Neuronal stem cell (in vitro differentiated cells): ENCODE measurements at regions not wholly inside any gene's neighbourhood (a gene's known extent, or its start where the extent isn't known, plus 50 kb on each side); places are given as distances from the start of the nearest gene placed in this dataset.

Experiments used
- DNase-seq: peaks from one replicate; pipeline ENCODE4 v3.0.0-alpha.2; 2013; ENCODE audit warnings: low spot score
- H2AFZ ChIP-seq: one replicate; pipeline ENCODE4 v1.6.1; 2013; ENCODE audit warnings: mild to moderate bottlenecking, low read length, inconsistent platforms
- H2AK5ac ChIP-seq: 2 replicates; pipeline ENCODE4 v1.6.1; 2013; ENCODE audit warnings: low read depth, mild to moderate bottlenecking, inconsistent platforms, low read length, moderate library complexity, mixed read lengths
- H2BK120ac ChIP-seq: 2 replicates; pipeline ENCODE4 v1.6.1; 2013; ENCODE audit warnings: low read depth, mild to moderate bottlenecking, inconsistent platforms, low read length, moderate library complexity, mixed read lengths
- H2BK12ac ChIP-seq: one replicate; pipeline ENCODE4 v1.6.1; 2013; ENCODE audit warnings: low read length, inconsistent platforms
- H2BK15ac ChIP-seq: 2 replicates; pipeline ENCODE4 v1.6.1; 2013; ENCODE audit warnings: mild to moderate bottlenecking, low read length, inconsistent platforms, mixed read lengths
- H2BK5ac ChIP-seq: one replicate; pipeline ENCODE4 v1.6.1; 2013; ENCODE audit warnings: inconsistent platforms, mild to moderate bottlenecking, low read length, moderate library complexity
- H3K14ac ChIP-seq: one replicate; pipeline ENCODE4 v1.6.1; 2013; ENCODE audit warnings: low read length, inconsistent platforms
- H3K18ac ChIP-seq: 2 replicates; pipeline ENCODE4 v1.6.1; 2013; ENCODE audit warnings: low read length, inconsistent platforms
- H3K23ac ChIP-seq: 2 replicates; pipeline ENCODE4 v1.6.1; 2013; ENCODE audit warnings: low read depth, mild to moderate bottlenecking, mixed read lengths, low read length, inconsistent platforms; ENCODE audit not compliant: poor library complexity
- H3K27ac ChIP-seq: replicated peaks from 3 replicates; pipeline ENCODE4 v1.5.1; 2013; ENCODE audit warnings: low read length, inconsistent platforms
- H3K27me3 ChIP-seq, 3 experiments: 2 replicates each; pipeline ENCODE4 v1.6.1; 2013; ENCODE audit warnings: low read length in 3 of 3, mild to moderate bottlenecking in 2 of 3, inconsistent platforms in 1 of 3, low read depth in 1 of 3, mixed read lengths in 1 of 3, moderate library complexity in 1 of 3; ENCODE audit not compliant: control insufficient read depth in 3 of 3, insufficient read depth in 3 of 3
- H3K36me3 ChIP-seq, 2 donors: replicated peaks in 1 of 2; 2 replicates each; pipeline ENCODE4 v1.6.1; 2013; ENCODE audit warnings: low read length in 2 of 2; ENCODE audit not compliant: control insufficient read depth in 2 of 2, insufficient read depth in 2 of 2
- H3K4ac ChIP-seq: 2 replicates; pipeline ENCODE4 v1.6.1; 2013; ENCODE audit warnings: inconsistent platforms, mild to moderate bottlenecking, low read length, moderate library complexity
- H3K4me1 ChIP-seq, 2 donors: 1 replicate in 1 of 2; 2 replicates in 1 of 2; pipeline ENCODE4 v1.6.1; 2013; ENCODE audit warnings: low read length in 2 of 2, low read depth in 1 of 2; ENCODE audit not compliant: control insufficient read depth in 2 of 2, insufficient read depth in 1 of 2
- H3K4me2 ChIP-seq: one replicate; pipeline ENCODE4 v1.6.1; 2013; ENCODE audit warnings: mild to moderate bottlenecking, low read length, inconsistent platforms; ENCODE audit not compliant: insufficient read depth, poor library complexity, severe bottlenecking
- H3K4me3 ChIP-seq, 2 donors: 2 replicates each; pipeline ENCODE4 v1.5.1; 2013; ENCODE audit warnings: low read length in 2 of 2, mild to moderate bottlenecking in 2 of 2, inconsistent platforms in 1 of 2, moderate library complexity in 1 of 2
- H3K79me1 ChIP-seq: one replicate; pipeline ENCODE4 v1.6.1; 2013; ENCODE audit warnings: low read depth, mild to moderate bottlenecking, inconsistent platforms, low read length, moderate library complexity
- H3K9ac ChIP-seq: one replicate; pipeline ENCODE4 v1.6.1; 2013; ENCODE audit warnings: mild to moderate bottlenecking, low read depth, low read length, inconsistent platforms; ENCODE audit not compliant: poor library complexity
- H3K9me3 ChIP-seq, 2 donors: replicated peaks in 1 of 2; 2 replicates each; pipeline versions ENCODE3 to v1.6.1; 2013; ENCODE audit warnings: low read length in 2 of 2, mild to moderate bottlenecking in 2 of 2, inconsistent platforms in 1 of 2, low read depth in 1 of 2, mixed read lengths in 1 of 2, moderate library complexity in 1 of 2; ENCODE audit not compliant: control insufficient read depth in 2 of 2, insufficient read depth in 1 of 2
- H4K8ac ChIP-seq: one replicate; pipeline ENCODE4 v1.6.1; 2013; ENCODE audit warnings: low read depth, mild to moderate bottlenecking, inconsistent platforms, low read length, moderate library complexity
- H4K91ac ChIP-seq: one replicate; pipeline ENCODE4 v1.6.1; 2013; ENCODE audit warnings: low read length, low read depth, mild to moderate bottlenecking, inconsistent platforms; ENCODE audit not compliant: poor library complexity
- WGBS, 2 donors: extraction: QIAGEN DNeasy Blood & Tissue Kit; methylation state at CpG; one replicate each; pipeline ENCODE4 v1.1.7; 2013; ENCODE audit warnings: missing lambda C conversion rate in 2 of 2, mixed read lengths in 1 of 2; ENCODE audit not compliant: insufficient read length in 2 of 2, insufficient replicate concordance in 1 of 2; ENCODE audit errors: extremely low coverage in 2 of 2; 5-methylcytosine and 5-hydroxymethylcytosine counted together

DNA sequence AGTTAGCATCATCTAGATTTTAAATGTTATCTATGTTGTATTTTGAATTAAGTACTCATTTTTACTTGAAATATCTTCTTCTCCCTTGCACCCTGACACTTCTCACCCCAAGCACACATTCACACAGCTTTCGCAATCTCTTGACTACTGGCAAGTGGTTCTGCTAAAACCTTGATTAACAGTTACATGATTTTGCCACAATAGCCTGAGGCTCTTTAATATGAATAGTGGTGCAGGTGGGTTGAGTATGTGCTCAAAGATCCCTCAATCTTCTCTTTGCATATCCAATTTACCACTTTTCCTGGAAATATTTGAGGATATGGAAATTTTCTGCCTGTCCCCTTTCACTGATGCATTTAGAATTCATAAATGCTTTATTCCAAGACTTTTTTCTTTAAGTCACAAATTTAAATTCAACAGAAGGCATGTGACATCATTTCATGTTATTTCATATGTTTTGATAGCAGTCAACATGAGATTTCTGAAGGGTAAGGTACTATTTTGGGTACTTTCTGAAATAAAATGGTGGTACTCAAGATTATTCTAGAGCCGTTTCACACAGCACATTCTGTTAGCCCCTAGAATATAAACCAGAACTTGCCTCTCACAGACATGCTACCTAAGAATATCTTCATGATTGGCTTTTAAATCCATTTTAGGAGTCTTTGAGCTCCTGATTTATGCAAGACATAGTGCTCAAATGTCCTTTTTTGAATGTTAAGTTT, 339.7 kb downstream of the RPRM start:
- Histone ChIP-seq H3K27ac (no peak overlapping the region), H3K9ac (no peak overlapping the region)
- WGBS, 2 donors, result no CpG with 5 or more reads among the region's 2 CpGs

GRCh38 chr2:153136216-153136615, 342.3 kb downstream of the RPRM start:
- H2BK5ac ChIP-seq, result no peak overlapping the region
- no peak overlapping the region for H3K14ac ChIP-seq
- no peaks in the 10 kb centered on the region for H3K79me1 ChIP-seq
- H3K36me3 ChIP-seq, result no peaks in the 10 kb centered on the region
- no peak for DNase-seq
- no peak overlapping the region for H3K4ac ChIP-seq
- H2BK15ac ChIP-seq, result no peak overlapping the region
- no peaks in the 10 kb centered on the region for H3K27me3 ChIP-seq
- H2AK5ac ChIP-seq, result no peak overlapping the region
- no peak overlapping the region for H4K8ac ChIP-seq
- no peak overlapping the region for H3K18ac ChIP-seq
- no peak overlapping the region for H3K4me2 ChIP-seq
- H3K9ac ChIP-seq, result no peak overlapping the region
- no peaks in the 10 kb centered on the region for H3K9me3 ChIP-seq
- no peak overlapping the region for H2BK12ac ChIP-seq
- peaks cover 2 to 10% of the 10 kb centered on the region in 2 donors for H3K4me1 ChIP-seq
- WGBS, 2 donors, result no CpG with 5 or more reads among the region's 2 CpGs
- no peak overlapping the region for H3K27ac ChIP-seq
- no peak overlapping the region for H2BK120ac ChIP-seq
- H4K91ac ChIP-seq, result no peak overlapping the region
- H2AFZ ChIP-seq, result no peak overlapping the region
- H3K4me3 ChIP-seq, result no peak overlapping the region
- no peak overlapping the region for H3K23ac ChIP-seq

More for the DNA sequence above, 339.7 kb downstream of the RPRM start:
- H3K4me1 ChIP-seq, result no peaks in the 10 kb centered on the region
- H3K4ac ChIP-seq, result no peak overlapping the region
- H2BK5ac ChIP-seq, result no peak overlapping the region
- H3K79me1 ChIP-seq, result no peaks in the 10 kb centered on the region
- no peak overlapping the region for H4K8ac ChIP-seq
- H2AK5ac ChIP-seq, result no peak overlapping the region
- H2BK15ac ChIP-seq, result no peak overlapping the region
- H4K91ac ChIP-seq, result no peak overlapping the region
- H2AFZ ChIP-seq, result no peak overlapping the region
- no peak overlapping the region for H2BK12ac ChIP-seq
- H3K23ac ChIP-seq, result no peak overlapping the region
- no peak overlapping the region for H3K4me2 ChIP-seq
- H3K4me3 ChIP-seq, result no peak overlapping the region
- H3K27me3 ChIP-seq, result no peaks in the 10 kb centered on the region
- no peaks in the 10 kb centered on the region for H3K36me3 ChIP-seq
- H3K18ac ChIP-seq, result no peak overlapping the region
- H3K14ac ChIP-seq, result no peak overlapping the region
- H3K9me3 ChIP-seq, result no peaks in the 10 kb centered on the region
- DNase-seq, result no peak
- H2BK120ac ChIP-seq, result no peak overlapping the region

DNA sequence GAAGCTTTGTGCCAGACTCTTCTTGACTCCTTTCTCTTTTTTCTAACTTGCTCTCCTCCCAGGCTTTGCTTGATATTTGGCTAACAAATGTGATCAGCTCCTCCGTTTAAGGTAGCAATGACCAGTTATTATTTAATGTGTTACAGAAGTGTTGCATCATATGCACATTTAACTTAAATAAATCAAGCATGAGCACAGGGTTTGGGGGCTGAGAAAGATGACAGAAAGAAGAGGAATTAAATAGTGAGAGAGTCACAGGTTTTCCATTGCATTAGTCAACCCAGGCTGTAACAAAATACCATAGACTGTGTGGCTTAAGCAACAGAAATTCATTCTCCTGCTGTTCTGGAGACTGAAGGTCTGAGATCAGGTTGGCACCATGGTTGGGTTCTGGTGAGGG, 343.8 kb downstream of the RPRM start:
- no peak overlapping the region for H3K27ac ChIP-seq
- no peak for DNase-seq
- no peak overlapping the region for H2BK5ac ChIP-seq
- no peaks in the 10 kb centered on the region for H3K79me1 ChIP-seq
- H2AFZ ChIP-seq, result no peak overlapping the region
- peaks cover 2 to 10% of the 10 kb centered on the region in 2 donors for H3K4me1 ChIP-seq
- H3K4me3 ChIP-seq, result no peak overlapping the region
- H3K23ac ChIP-seq, result no peak overlapping the region
- no peaks in the 10 kb centered on the region for H3K36me3 ChIP-seq
- no peak overlapping the region for H4K91ac ChIP-seq
- no peak overlapping the region for H3K4me2 ChIP-seq
- no peak overlapping the region for H2BK120ac ChIP-seq
- H3K9ac ChIP-seq, result no peak overlapping the region
- no peak overlapping the region for H4K8ac ChIP-seq
- no peak overlapping the region for H3K4ac ChIP-seq
- H3K14ac ChIP-seq, result no peak overlapping the region
- no peaks in the 10 kb centered on the region for H3K27me3 ChIP-seq
- no peak overlapping the region for H2BK12ac ChIP-seq
- H2AK5ac ChIP-seq, result no peak overlapping the region
- WGBS, 2 donors, result no CpG with 5 or more reads among the region's 1 CpG
- H3K18ac ChIP-seq, result no peak overlapping the region
- H2BK15ac ChIP-seq, result no peak overlapping the region
- no peaks in the 10 kb centered on the region for H3K9me3 ChIP-seq

GRCh38 chr2:153133716-153134115, 344.8 kb downstream of the RPRM start:
- H4K8ac ChIP-seq, result no peak overlapping the region
- no peak overlapping the region for H3K27ac ChIP-seq
- no peak overlapping the region for H2BK120ac ChIP-seq
- no peak overlapping the region for H3K4ac ChIP-seq
- H3K4me3 ChIP-seq, result no peak overlapping the region
- peak; percentile 48 for DNase-seq
- H3K18ac ChIP-seq, result no peak overlapping the region
- no peaks in the 10 kb centered on the region for H3K9me3 ChIP-seq
- no peak overlapping the region for H2BK15ac ChIP-seq
- peak overlapping the region; percentile 77 for H2AFZ ChIP-seq
- no peaks in the 10 kb centered on the region for H3K79me1 ChIP-seq
- H2AK5ac ChIP-seq, result no peak overlapping the region
- H2BK12ac ChIP-seq, result no peak overlapping the region
- H4K91ac ChIP-seq, result no peak overlapping the region
- peaks cover 2 to 10% of the 10 kb centered on the region in 2 donors for H3K4me1 ChIP-seq
- H3K14ac ChIP-seq, result no peak overlapping the region
- H3K9ac ChIP-seq, result no peak overlapping the region
- WGBS, 2 donors, result no CpG with 5 or more reads among the region's 4 CpGs
- no peak overlapping the region for H3K23ac ChIP-seq
- no peak overlapping the region for H3K4me2 ChIP-seq
- H2BK5ac ChIP-seq, result no peak overlapping the region
- H3K27me3 ChIP-seq, result no peaks in the 10 kb centered on the region
- H3K36me3 ChIP-seq, result no peaks in the 10 kb centered on the region
